Esophagus muscularis mucosa (tissue), 4 donors: ENCODE measurements at regions not wholly inside any gene's neighbourhood (a gene's known extent, or its start where the extent isn't known, plus 50 kb on each side); places are given as distances from the start of the nearest gene placed in this dataset.

Source experiments
- EP300 ChIP-seq: sonication (generic); formaldehyde crosslinking; IDR thresholded peaks from one replicate; pipeline ENCODE4 v1.6.1; 2017; ENCODE audit warnings: antibody characterized with exemption
- POLR2A ChIP-seq: fragments of 450-650 bp; IDR thresholded peaks from one replicate; pipeline ENCODE4 v1.6.1; 2017; ENCODE audit warnings: antibody characterized with exemption, moderate library complexity, mild to moderate bottlenecking, low read depth
- POLR2AphosphoS5 ChIP-seq, 2 donors: sonication (generic); formaldehyde crosslinking; IDR thresholded peaks; one replicate each; pipeline ENCODE4 v1.6.1; 2017; ENCODE audit warnings: antibody characterized with exemption in 2 of 2
- TF ChIP-seq, protein P1 (sequence below), 3 experiments: fragments of 200-600 bp in 2 of 3; fragments of 450-650 bp in 1 of 3; sonication (generic) in 2 of 3; IDR thresholded peaks; one replicate each; pipeline ENCODE4 v1.5.1; 2017 to 2019; ENCODE audit warnings: antibody characterized with exemption in 3 of 3, mild to moderate bottlenecking in 2 of 3, moderate library complexity in 1 of 3

DNA sequence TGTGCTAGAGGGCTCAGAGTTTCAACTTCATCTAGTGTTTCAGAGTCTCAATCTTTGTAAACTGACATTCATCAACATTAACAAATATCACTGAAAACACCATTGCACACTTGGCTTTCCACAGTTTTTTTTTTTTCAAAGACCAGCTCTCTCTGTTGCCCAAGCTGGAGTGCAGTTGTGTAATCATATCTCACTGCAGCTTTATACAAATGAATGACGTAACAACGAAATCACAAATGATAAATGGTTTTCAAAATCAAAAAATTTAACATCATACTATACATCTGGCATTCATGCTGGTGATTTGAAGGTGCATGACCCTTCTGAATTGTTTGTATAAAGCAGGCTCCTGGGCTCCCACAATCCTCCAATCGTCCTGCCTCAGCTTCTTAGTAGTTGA, 248.0 kb upstream of the TMTC4 start:
- TF ChIP-seq, protein P1, sequence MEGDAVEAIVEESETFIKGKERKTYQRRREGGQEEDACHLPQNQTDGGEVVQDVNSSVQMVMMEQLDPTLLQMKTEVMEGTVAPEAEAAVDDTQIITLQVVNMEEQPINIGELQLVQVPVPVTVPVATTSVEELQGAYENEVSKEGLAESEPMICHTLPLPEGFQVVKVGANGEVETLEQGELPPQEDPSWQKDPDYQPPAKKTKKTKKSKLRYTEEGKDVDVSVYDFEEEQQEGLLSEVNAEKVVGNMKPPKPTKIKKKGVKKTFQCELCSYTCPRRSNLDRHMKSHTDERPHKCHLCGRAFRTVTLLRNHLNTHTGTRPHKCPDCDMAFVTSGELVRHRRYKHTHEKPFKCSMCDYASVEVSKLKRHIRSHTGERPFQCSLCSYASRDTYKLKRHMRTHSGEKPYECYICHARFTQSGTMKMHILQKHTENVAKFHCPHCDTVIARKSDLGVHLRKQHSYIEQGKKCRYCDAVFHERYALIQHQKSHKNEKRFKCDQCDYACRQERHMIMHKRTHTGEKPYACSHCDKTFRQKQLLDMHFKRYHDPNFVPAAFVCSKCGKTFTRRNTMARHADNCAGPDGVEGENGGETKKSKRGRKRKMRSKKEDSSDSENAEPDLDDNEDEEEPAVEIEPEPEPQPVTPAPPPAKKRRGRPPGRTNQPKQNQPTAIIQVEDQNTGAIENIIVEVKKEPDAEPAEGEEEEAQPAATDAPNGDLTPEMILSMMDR (IDR thresholded peaks at IDR 0.05), result no peak
- TF ChIP-seq POLR2A (no peak), EP300 (no peak), POLR2AphosphoS5 (IDR thresholded peaks at IDR 0.05) (no peak)
